ENCODE measurements at regions not wholly inside any gene's neighbourhood (a gene's known extent, or its start where the extent isn't known, plus 50 kb on each side); places are given as distances from the start of the nearest gene placed in this dataset.
"Not testable (repeated sequence)": the region's sequence is repeated elsewhere in the genome, so short reads cannot be mapped to it uniquely, and the experiment has no call there.

- Histone ChIP-seq H3K27ac (no peak overlapping the region), H4K20me1 (ENCODE audit: insufficient read depth) (no peaks in the 10 kb centered on the region), H3K4me1 (ENCODE audit: low read depth, poor library complexity, severe bottlenecking) (no peaks in the 10 kb centered on the region), H2AFZ (ENCODE audit: low read depth) (no peak overlapping the region), H3K4me3 (IDR thresholded peaks at IDR 0.05; ENCODE audit: insufficient read depth, low read depth, low read length) (no peak overlapping the region), H3K36me3 (ENCODE audit: insufficient read depth) (no peaks in the 10 kb centered on the region), H3K27me3 (ENCODE audit: insufficient read depth, low read depth) (no peaks in the 10 kb centered on the region), H3K9ac (no peak overlapping the region), H3K4me2 (no peak overlapping the region), H3K79me2 (ENCODE audit: insufficient read depth, low read depth) (no peaks in the 10 kb centered on the region)
- no peak for TF ChIP-seq CTCF (conservative IDR thresholded peaks at IDR 0.05; ENCODE audit: low read depth, low read length)
Observed at GRCh38 chr1:232142403-232143314, 487.3 kb downstream of the SIPA1L2 start.

GRCh38 chr1:232141167-232141448, 488.8 kb downstream of the SIPA1L2 start:
- not testable (repeated sequence) for H3K79me2 ChIP-seq (ENCODE audit: insufficient read depth, low read depth); H3K36me3 ChIP-seq (ENCODE audit: insufficient read depth); H3K9ac ChIP-seq; H3K4me1 ChIP-seq (ENCODE audit: low read depth, poor library complexity, severe bottlenecking); H4K20me1 ChIP-seq (ENCODE audit: insufficient read depth); H2AFZ ChIP-seq (ENCODE audit: low read depth); H3K27ac ChIP-seq; H3K4me3 ChIP-seq (IDR thresholded peaks at IDR 0.05; ENCODE audit: insufficient read depth, low read depth, low read length); H3K27me3 ChIP-seq (ENCODE audit: insufficient read depth, low read depth); H3K4me2 ChIP-seq

- Histone ChIP-seq H3K27ac (no peak overlapping the region), H2AFZ (ENCODE audit: low read depth) (no peak overlapping the region), H3K4me3 (IDR thresholded peaks at IDR 0.05; ENCODE audit: insufficient read depth, low read depth, low read length) (no peak overlapping the region), H3K4me2 (no peak overlapping the region), H3K79me2 (ENCODE audit: insufficient read depth, low read depth) (no peaks in the 10 kb centered on the region), H3K4me1 (ENCODE audit: low read depth, poor library complexity, severe bottlenecking) (no peaks in the 10 kb centered on the region), H3K36me3 (ENCODE audit: insufficient read depth) (no peaks in the 10 kb centered on the region), H3K27me3 (ENCODE audit: insufficient read depth, low read depth) (no peaks in the 10 kb centered on the region), H3K9ac (no peak overlapping the region), H4K20me1 (ENCODE audit: insufficient read depth) (no peaks in the 10 kb centered on the region)
- TF ChIP-seq CTCF (conservative IDR thresholded peaks at IDR 0.05; ENCODE audit: low read depth, low read length) = no peak
Observed at GRCh38 chr1:232140419-232141166, 489.3 kb downstream of the SIPA1L2 start.

GRCh38 chr1:232139444-232139843, 490.5 kb downstream of the SIPA1L2 start:
- Histone ChIP-seq H3K9ac (no peak overlapping the region), H3K4me1 (ENCODE audit: low read depth, poor library complexity, severe bottlenecking) (no peaks in the 10 kb centered on the region), H2AFZ (ENCODE audit: low read depth) (no peak overlapping the region), H3K4me2 (no peak overlapping the region), H3K27ac (no peak overlapping the region), H3K79me2 (ENCODE audit: insufficient read depth, low read depth) (no peaks in the 10 kb centered on the region), H3K36me3 (ENCODE audit: insufficient read depth) (no peaks in the 10 kb centered on the region; the same call in 1 of the 2 replicates), H3K27me3 (ENCODE audit: insufficient read depth, low read depth) (no peaks in the 10 kb centered on the region), H4K20me1 (ENCODE audit: insufficient read depth) (no peaks in the 10 kb centered on the region), H3K4me3 (IDR thresholded peaks at IDR 0.05; ENCODE audit: insufficient read depth, low read depth, low read length) (no peak overlapping the region)
- no peak for TF ChIP-seq CTCF (conservative IDR thresholded peaks at IDR 0.05; ENCODE audit: low read depth, low read length)

GRCh38 chr1:232138044-232138443, 491.9 kb downstream of the SIPA1L2 start:
- no peak overlapping the region for H3K4me3 ChIP-seq (IDR thresholded peaks at IDR 0.05; ENCODE audit: insufficient read depth, low read depth, low read length)
- H3K36me3 ChIP-seq (ENCODE audit: insufficient read depth) = no peaks in the 10 kb centered on the region; the same call in 1 of the 2 replicates
- no peak overlapping the region for H2AFZ ChIP-seq (ENCODE audit: low read depth)
- H3K4me1 ChIP-seq (ENCODE audit: low read depth, poor library complexity, severe bottlenecking) = no peaks in the 10 kb centered on the region
- no peak for TF ChIP-seq CTCF (conservative IDR thresholded peaks at IDR 0.05; ENCODE audit: low read depth, low read length)
- H3K27me3 ChIP-seq (ENCODE audit: insufficient read depth, low read depth) = no peaks in the 10 kb centered on the region
- no peak overlapping the region for H3K4me2 ChIP-seq
- no peak overlapping the region for H3K27ac ChIP-seq
- H3K9ac ChIP-seq = no peak overlapping the region
- no peaks in the 10 kb centered on the region for H3K79me2 ChIP-seq (ENCODE audit: insufficient read depth, low read depth)
- no peaks in the 10 kb centered on the region for H4K20me1 ChIP-seq (ENCODE audit: insufficient read depth)
